ENCODE measurements at regions not wholly inside any gene's neighbourhood (a gene's known extent, or its start where the extent isn't known, plus 50 kb on each side); places are given as distances from the start of the nearest gene placed in this dataset.

DNA sequence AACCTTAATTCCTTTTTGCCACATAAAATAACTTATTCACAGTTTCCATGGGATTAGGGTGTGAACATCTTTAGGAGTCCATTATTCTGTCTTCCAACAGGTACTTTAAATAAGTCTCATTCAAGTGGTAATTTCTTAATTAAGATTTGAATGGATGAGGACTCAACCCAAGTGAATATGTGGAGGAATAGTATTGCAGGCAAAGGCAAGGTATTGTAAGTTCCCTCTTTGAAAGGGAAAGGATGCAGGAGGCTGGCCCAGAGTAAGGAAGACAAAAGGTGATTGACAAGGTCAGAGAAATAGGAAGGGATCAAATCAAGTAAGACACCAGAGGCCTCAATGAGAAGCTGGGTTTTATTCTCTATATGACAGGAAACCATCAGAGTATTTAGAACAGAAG is 238.2 kb upstream of the RBMS1 start:
- TF ChIP-seq, protein P1, sequence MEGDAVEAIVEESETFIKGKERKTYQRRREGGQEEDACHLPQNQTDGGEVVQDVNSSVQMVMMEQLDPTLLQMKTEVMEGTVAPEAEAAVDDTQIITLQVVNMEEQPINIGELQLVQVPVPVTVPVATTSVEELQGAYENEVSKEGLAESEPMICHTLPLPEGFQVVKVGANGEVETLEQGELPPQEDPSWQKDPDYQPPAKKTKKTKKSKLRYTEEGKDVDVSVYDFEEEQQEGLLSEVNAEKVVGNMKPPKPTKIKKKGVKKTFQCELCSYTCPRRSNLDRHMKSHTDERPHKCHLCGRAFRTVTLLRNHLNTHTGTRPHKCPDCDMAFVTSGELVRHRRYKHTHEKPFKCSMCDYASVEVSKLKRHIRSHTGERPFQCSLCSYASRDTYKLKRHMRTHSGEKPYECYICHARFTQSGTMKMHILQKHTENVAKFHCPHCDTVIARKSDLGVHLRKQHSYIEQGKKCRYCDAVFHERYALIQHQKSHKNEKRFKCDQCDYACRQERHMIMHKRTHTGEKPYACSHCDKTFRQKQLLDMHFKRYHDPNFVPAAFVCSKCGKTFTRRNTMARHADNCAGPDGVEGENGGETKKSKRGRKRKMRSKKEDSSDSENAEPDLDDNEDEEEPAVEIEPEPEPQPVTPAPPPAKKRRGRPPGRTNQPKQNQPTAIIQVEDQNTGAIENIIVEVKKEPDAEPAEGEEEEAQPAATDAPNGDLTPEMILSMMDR (conservative IDR thresholded peaks at IDR 0.05; ENCODE audit: low read depth in 2 of 2): no peak
- TF ChIP-seq EZH2phosphoT487 (IDR thresholded peaks at IDR 0.05; ENCODE audit: unreplicated experiment) (no peak), EZH2 (IDR thresholded peaks at IDR 0.05; ENCODE audit: low read depth, unreplicated experiment) (no peak)
